ENCODE measurements at regions not wholly inside any gene's neighbourhood (a gene's known extent, or its start where the extent isn't known, plus 50 kb on each side); places are given as distances from the start of the nearest gene placed in this dataset.

DNA sequence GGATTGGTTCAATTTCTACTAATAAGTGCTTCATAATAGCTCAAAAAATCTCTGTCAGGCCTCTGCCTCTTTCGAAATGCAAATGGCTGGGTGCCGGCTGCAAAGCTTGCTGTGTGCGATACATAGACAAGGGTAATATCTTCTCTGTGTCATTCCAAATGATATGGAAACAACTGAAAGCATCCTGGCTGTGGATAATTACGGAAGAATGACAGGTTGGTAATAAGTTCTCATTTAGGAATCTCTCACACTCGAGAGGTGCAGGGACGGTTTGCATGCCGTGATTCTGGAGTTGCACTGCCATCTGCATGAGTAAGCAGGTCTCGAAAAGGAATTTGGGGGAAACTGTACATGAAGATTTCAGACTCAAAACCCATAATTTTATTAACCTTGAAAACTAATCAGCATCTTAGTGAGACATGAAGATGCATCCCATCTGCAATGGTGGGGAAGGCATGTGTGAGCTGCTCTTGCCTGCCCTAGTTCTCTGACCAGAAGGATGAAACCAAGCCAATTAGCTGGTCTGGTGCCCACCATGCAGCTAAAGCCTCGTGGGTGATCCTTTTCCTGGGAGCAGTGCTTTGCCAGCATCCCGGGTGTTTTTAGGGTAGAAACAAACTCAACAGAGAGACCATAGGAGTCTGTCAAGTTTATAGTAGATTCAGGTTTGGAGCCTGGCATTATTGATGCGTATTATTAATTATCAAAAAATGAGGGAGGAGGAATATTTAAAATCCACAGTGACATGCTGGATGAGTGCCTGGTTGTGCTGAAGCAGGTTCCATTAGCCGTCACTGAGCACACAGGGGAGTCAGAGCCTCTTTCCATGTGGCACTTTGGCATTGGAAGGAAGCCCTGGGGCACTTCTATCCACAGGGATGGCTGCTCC is 503.6 kb upstream of the MGMT start:
- TF ChIP-seq EZH2 (IDR thresholded peaks at IDR 0.05; ENCODE audit: borderline replicate concordance, low read depth, low read length, severe bottlenecking) = no peak
- TF ChIP-seq, protein P1, sequence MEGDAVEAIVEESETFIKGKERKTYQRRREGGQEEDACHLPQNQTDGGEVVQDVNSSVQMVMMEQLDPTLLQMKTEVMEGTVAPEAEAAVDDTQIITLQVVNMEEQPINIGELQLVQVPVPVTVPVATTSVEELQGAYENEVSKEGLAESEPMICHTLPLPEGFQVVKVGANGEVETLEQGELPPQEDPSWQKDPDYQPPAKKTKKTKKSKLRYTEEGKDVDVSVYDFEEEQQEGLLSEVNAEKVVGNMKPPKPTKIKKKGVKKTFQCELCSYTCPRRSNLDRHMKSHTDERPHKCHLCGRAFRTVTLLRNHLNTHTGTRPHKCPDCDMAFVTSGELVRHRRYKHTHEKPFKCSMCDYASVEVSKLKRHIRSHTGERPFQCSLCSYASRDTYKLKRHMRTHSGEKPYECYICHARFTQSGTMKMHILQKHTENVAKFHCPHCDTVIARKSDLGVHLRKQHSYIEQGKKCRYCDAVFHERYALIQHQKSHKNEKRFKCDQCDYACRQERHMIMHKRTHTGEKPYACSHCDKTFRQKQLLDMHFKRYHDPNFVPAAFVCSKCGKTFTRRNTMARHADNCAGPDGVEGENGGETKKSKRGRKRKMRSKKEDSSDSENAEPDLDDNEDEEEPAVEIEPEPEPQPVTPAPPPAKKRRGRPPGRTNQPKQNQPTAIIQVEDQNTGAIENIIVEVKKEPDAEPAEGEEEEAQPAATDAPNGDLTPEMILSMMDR (IDR thresholded peaks at IDR 0.05; ENCODE audit: extremely low read depth in 1 of 2, insufficient read depth in 1 of 2, low read depth in 1 of 2, low read length in 2 of 2) = no peak
